HUES6 (cell line): ENCODE measurements at regions not wholly inside any gene's neighbourhood (a gene's known extent, or its start where the extent isn't known, plus 50 kb on each side); places are given as distances from the start of the nearest gene placed in this dataset.

Source experiments
- H3K27ac ChIP-seq: 2 replicates; pipeline ENCODE4 v1.7.0; 2013; ENCODE audit warnings: low read depth, mild to moderate bottlenecking, low read length, inconsistent platforms
- H3K27me3 ChIP-seq: 2 replicates; pipeline ENCODE4 v1.6.1; 2013; ENCODE audit warnings: low read length; ENCODE audit not compliant: control insufficient read depth, insufficient read depth
- H3K36me3 ChIP-seq: 2 replicates; pipeline ENCODE4 v1.6.1; 2013; ENCODE audit warnings: low read length; ENCODE audit not compliant: control insufficient read depth, insufficient read depth
- H3K4me1 ChIP-seq: 2 replicates; pipeline ENCODE4 v1.6.1; 2013; ENCODE audit warnings: low read length; ENCODE audit not compliant: control insufficient read depth, insufficient read depth
- H3K4me3 ChIP-seq: 2 replicates; pipeline ENCODE4 v1.5.1; 2013; ENCODE audit warnings: low read depth, low read length
- H3K9ac ChIP-seq: one replicate; pipeline ENCODE4 v1.6.1; 2013; ENCODE audit warnings: mild to moderate bottlenecking, low read length
- H3K9me3 ChIP-seq: 2 replicates; pipeline ENCODE4 v1.6.1; 2013; ENCODE audit warnings: low read depth, low read length; ENCODE audit not compliant: control insufficient read depth, insufficient read depth

- no peak overlapping the region for H3K27ac ChIP-seq
- H3K4me1 ChIP-seq: peaks cover 9% of the 10 kb centered on the region; the same call in 1 of the 2 replicates
- H3K4me3 ChIP-seq: no peak overlapping the region
- no peaks in the 10 kb centered on the region for H3K9me3 ChIP-seq
- no peaks in the 10 kb centered on the region for H3K36me3 ChIP-seq
- no peaks in the 10 kb centered on the region for H3K27me3 ChIP-seq
- H3K9ac ChIP-seq: no peak overlapping the region
Measured at GRCh38 chr4:149986917-149987316, 91.3 kb upstream of the DCLK2 start.

DNA sequence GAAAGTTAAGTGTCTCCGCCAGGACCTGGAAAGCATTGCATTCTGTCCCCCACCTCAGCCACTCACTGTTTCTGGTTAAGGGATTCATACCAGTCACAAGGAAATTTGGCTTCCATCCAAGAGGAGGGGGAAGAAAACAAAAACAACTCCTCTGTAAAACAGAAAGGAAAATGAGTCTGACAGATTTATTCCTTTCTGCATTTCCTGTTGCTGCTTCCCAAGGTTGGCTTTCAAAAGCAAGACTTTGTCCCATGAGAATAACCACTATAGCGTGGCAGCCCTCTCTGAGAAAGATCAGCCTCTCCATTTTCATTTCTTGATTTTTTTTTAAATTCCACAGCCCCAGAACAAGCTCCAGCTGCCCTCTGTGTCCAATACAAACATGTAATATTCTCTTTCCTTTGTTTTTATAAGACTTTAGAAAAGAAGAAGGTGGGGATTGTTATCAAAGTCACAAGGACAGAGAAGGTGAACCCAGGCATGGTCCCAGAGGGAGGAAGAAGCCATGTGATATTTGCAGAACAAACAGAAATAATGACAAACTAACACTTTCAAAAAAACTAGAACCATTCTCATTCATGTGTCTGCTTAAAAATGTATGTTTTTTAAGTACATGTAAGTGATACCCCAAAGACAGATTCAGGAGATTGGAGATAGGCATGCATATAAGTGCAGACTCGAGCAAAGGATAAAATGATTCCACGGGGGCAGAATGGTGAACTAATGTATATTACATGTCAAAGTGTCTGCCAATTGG lies 90.7 kb upstream of the DCLK2 start:
- Histone ChIP-seq H3K4me1 (peaks cover 9% of the 10 kb centered on the region; the same call in 1 of the 2 replicates), H3K27me3 (no peaks in the 10 kb centered on the region), H3K4me3 (no peak overlapping the region), H3K9ac (no peak overlapping the region), H3K27ac (no peak overlapping the region), H3K9me3 (no peaks in the 10 kb centered on the region), H3K36me3 (no peaks in the 10 kb centered on the region)

DNA sequence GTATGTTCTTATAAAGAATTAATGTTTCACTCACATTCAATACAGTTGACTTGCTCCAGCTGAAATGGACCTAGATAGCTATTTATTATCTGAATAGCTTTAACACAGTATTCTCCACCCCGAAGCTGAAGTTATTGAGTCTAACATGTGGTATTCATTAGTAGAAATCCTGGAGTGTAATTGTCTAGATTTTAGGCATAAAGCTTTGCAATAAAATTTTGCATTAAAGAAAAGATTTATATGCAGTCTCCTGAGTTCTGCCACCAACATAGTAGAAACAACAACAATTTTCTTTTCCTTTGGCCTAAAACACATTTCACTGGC lies 90.2 kb upstream of the DCLK2 start:
- Histone ChIP-seq H3K9me3 (no peaks in the 10 kb centered on the region), H3K27ac (no peak overlapping the region), H3K4me3 (no peak overlapping the region), H3K4me1 (peaks cover 9% of the 10 kb centered on the region; the same call in 1 of the 2 replicates), H3K27me3 (no peaks in the 10 kb centered on the region), H3K9ac (no peak overlapping the region), H3K36me3 (no peaks in the 10 kb centered on the region)

- Histone ChIP-seq H3K9ac (no peak overlapping the region), H3K9me3 (no peaks in the 10 kb centered on the region), H3K36me3 (no peaks in the 10 kb centered on the region), H3K27me3 (no peaks in the 10 kb centered on the region), H3K4me3 (no peak overlapping the region), H3K4me1 (peaks cover 5% of the 10 kb centered on the region; the same call in 1 of the 2 replicates), H3K27ac (no peak overlapping the region)
Measured at GRCh38 chr4:149993030-149993429, 85.2 kb upstream of the DCLK2 start.

DNA sequence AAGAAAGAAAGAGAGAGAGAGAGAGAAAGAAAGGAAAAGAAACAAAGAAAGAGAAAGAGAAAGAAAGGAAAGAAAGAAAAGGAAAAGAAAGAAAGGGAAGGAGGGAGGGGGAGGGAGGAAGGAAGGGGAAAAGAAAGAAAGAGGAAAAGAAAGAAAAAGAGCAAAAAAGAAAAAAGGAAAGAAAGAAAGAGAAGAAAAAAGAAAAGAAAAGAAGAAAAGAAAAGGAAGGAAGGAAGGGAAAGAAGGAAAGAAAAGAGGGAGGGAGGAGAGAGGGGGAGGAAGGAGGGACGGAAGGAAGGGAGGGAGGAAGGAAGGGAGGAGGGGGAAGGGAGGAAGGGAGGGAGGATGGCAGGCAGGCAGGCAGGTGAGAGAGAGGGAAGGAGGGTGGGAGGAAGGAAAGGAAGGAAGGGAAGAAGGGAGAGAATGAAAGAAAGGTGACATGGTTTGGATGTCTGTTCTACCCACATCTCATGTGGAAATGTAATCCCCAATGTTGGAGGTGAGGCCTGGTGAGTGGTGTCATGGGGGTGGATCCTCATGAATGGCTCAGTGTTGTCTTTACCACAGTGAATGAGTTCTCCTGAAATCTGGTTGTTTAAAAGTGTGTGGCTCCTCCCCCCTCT lies 83.0 kb upstream of the DCLK2 start:
- H3K27ac ChIP-seq: no peak overlapping the region
- no peak overlapping the region for H3K4me3 ChIP-seq
- no peak overlapping the region for H3K9ac ChIP-seq
- no peaks in the 10 kb centered on the region for H3K9me3 ChIP-seq
- H3K4me1 ChIP-seq: peaks cover 7% of the 10 kb centered on the region; the same call in 1 of the 2 replicates
- no peaks in the 10 kb centered on the region for H3K36me3 ChIP-seq
- no peaks in the 10 kb centered on the region for H3K27me3 ChIP-seq

GRCh38 chr4:149997881-149998421 lies 80.3 kb upstream of the DCLK2 start:
- H3K27ac ChIP-seq: no peak overlapping the region
- H3K9ac ChIP-seq: no peak overlapping the region
- peaks cover 7% of the 10 kb centered on the region; the same call in 1 of the 2 replicates for H3K4me1 ChIP-seq
- H3K9me3 ChIP-seq: no peaks in the 10 kb centered on the region
- H3K4me3 ChIP-seq: no peak overlapping the region
- H3K36me3 ChIP-seq: no peaks in the 10 kb centered on the region
- H3K27me3 ChIP-seq: no peaks in the 10 kb centered on the region

- Histone ChIP-seq H3K9me3 (no peaks in the 10 kb centered on the region), H3K4me1 (peaks cover 8% of the 10 kb centered on the region), H3K27me3 (no peaks in the 10 kb centered on the region), H3K27ac (no peak overlapping the region), H3K4me3 (no peak overlapping the region), H3K36me3 (no peaks in the 10 kb centered on the region), H3K9ac (no peak overlapping the region)
Measured at GRCh38 chr4:149999485-150000074, 78.7 kb upstream of the DCLK2 start.

GRCh38 chr4:150001815-150002214 lies 76.4 kb upstream of the DCLK2 start:
- no peaks in the 10 kb centered on the region for H3K36me3 ChIP-seq
- H3K27ac ChIP-seq: no peak overlapping the region
- H3K27me3 ChIP-seq: no peaks in the 10 kb centered on the region
- no peak overlapping the region for H3K4me3 ChIP-seq
- H3K9me3 ChIP-seq: no peaks in the 10 kb centered on the region
- peaks cover 12% of the 10 kb centered on the region for H3K4me1 ChIP-seq
- no peak overlapping the region for H3K9ac ChIP-seq

DNA sequence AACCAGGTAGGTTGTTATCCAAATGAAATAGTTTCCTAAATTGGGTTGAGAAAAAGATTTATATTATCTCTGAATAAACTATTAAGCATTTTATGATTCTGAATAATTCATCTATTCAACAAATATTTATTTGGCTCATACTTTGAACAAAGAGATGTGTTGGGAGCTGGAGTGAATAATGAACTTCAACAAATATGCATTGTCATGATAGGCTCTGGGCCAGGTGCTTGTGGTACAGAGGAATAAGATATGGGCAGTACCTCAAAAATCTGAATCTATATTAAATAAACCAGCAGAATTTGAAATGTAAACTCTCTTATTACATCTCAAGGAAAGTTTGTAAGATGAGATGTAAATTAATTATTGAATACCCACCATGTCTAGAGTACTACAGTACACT lies 75.7 kb upstream of the DCLK2 start:
- Histone ChIP-seq H3K4me1 (peaks cover 12% of the 10 kb centered on the region), H3K27ac (no peak overlapping the region)

DNA sequence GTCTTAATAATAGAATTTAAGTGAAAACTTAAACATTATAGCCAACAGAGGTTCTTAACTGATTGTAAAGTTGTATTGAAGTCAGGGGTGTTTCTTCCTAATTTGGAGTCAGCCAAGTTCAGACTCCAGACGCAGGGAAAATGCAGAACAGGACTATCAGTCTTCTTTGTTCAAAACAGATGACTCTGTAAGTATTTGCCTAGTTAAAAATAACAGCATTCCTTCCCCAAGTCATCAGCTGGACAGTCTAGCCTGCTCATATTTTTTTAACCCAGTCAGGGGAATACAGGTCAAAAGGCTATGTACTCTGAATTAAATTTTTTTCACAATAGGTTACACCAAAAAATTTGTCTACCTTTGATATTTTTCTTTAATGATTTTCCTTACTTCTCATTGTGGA lies 73.8 kb upstream of the DCLK2 start:
- H3K4me1 ChIP-seq: peaks cover 9% of the 10 kb centered on the region; the same call in 1 of the 2 replicates
- no peaks in the 10 kb centered on the region for H3K27me3 ChIP-seq
- no peak overlapping the region for H3K4me3 ChIP-seq
- H3K9ac ChIP-seq: no peak overlapping the region
- H3K27ac ChIP-seq: 0 out of 2 replicates have a peak overlapping the region, but pooled peaks have one; percentile 54
- H3K36me3 ChIP-seq: no peaks in the 10 kb centered on the region
- no peaks in the 10 kb centered on the region for H3K9me3 ChIP-seq

More for the DNA sequence above, 75.7 kb upstream of the DCLK2 start:
- Histone ChIP-seq H3K4me3 (no peak overlapping the region), H3K9me3 (no peaks in the 10 kb centered on the region), H3K27me3 (no peaks in the 10 kb centered on the region), H3K9ac (no peak overlapping the region), H3K36me3 (no peaks in the 10 kb centered on the region)

- Histone ChIP-seq H3K9ac (no peak overlapping the region), H3K36me3 (no peaks in the 10 kb centered on the region), H3K4me1 (peaks cover 9% of the 10 kb centered on the region; the same call in 1 of the 2 replicates), H3K27ac (no peak overlapping the region), H3K4me3 (no peak overlapping the region), H3K9me3 (no peaks in the 10 kb centered on the region), H3K27me3 (no peaks in the 10 kb centered on the region)
Measured at GRCh38 chr4:150005537-150005936, 72.7 kb upstream of the DCLK2 start.
